ENCODE measurements at regions not wholly inside any gene's neighbourhood (a gene's known extent, or its start where the extent isn't known, plus 50 kb on each side); places are given as distances from the start of the nearest gene placed in this dataset.

- no peak for DNase-seq (ENCODE audit: low read depth, low spot score)
- Histone ChIP-seq H3K9ac (ENCODE audit: insufficient read length, low read depth) (no peak overlapping the region), H3K27me3 (ENCODE audit: insufficient read depth, insufficient read length) (no peaks in the 10 kb centered on the region), H3K4me3 (ENCODE audit: insufficient read length, low read depth) (no peak overlapping the region), H3K4me1 (ENCODE audit: insufficient read depth, insufficient read length) (no peaks in the 10 kb centered on the region), H3K9me3 (ENCODE audit: insufficient read depth, low read length) (no peaks in the 10 kb centered on the region), H3K36me3 (ENCODE audit: insufficient read depth, insufficient read length, low read length) (no peaks in the 10 kb centered on the region)
- TF ChIP-seq SUZ12 (IDR thresholded peaks at IDR 0.05; ENCODE audit: extremely low read depth, insufficient read depth, insufficient read length) (no peak), ZNF274 (IDR thresholded peaks at IDR 0.05; ENCODE audit: low read depth, low read length) (no peak), YY1 (IDR thresholded peaks at IDR 0.05; ENCODE audit: insufficient read depth, insufficient read length) (no peak)
Observed at GRCh38 chr15:39327005-39327730, 253.7 kb upstream of the THBS1 start.

- Histone ChIP-seq H3K36me3 (ENCODE audit: insufficient read depth, insufficient read length, low read length) (no peaks in the 10 kb centered on the region), H3K4me1 (ENCODE audit: insufficient read depth, insufficient read length) (no peaks in the 10 kb centered on the region), H3K4me3 (ENCODE audit: insufficient read length, low read depth) (no peak overlapping the region), H3K9me3 (ENCODE audit: insufficient read depth, low read length) (no peaks in the 10 kb centered on the region), H3K27me3 (ENCODE audit: insufficient read depth, insufficient read length) (no peaks in the 10 kb centered on the region), H3K9ac (ENCODE audit: insufficient read length, low read depth) (no peak overlapping the region)
- DNase-seq (ENCODE audit: low read depth, low spot score) = no peak
- TF ChIP-seq YY1 (IDR thresholded peaks at IDR 0.05; ENCODE audit: insufficient read depth, insufficient read length) = no peak
- no peak for TF ChIP-seq SUZ12 (IDR thresholded peaks at IDR 0.05; ENCODE audit: extremely low read depth, insufficient read depth, insufficient read length)
Observed at GRCh38 chr15:39330061-39330460, 250.8 kb upstream of the THBS1 start.

GRCh38 chr15:39331584-39331983 lies 249.3 kb upstream of the THBS1 start:
- Histone ChIP-seq H3K4me3 (ENCODE audit: insufficient read length, low read depth) (no peak overlapping the region), H3K9ac (ENCODE audit: insufficient read length, low read depth) (no peak overlapping the region), H3K9me3 (ENCODE audit: insufficient read depth, low read length) (no peaks in the 10 kb centered on the region), H3K4me1 (ENCODE audit: insufficient read depth, insufficient read length) (no peaks in the 10 kb centered on the region), H3K27me3 (ENCODE audit: insufficient read depth, insufficient read length) (no peaks in the 10 kb centered on the region), H3K36me3 (ENCODE audit: insufficient read depth, insufficient read length, low read length) (no peaks in the 10 kb centered on the region)
- no peak for TF ChIP-seq SUZ12 (IDR thresholded peaks at IDR 0.05; ENCODE audit: extremely low read depth, insufficient read depth, insufficient read length)
- TF ChIP-seq ZNF274 (IDR thresholded peaks at IDR 0.05; ENCODE audit: low read depth, low read length) = no peak
- no peak for TF ChIP-seq YY1 (IDR thresholded peaks at IDR 0.05; ENCODE audit: insufficient read depth, insufficient read length)
- no peak for DNase-seq (ENCODE audit: low read depth, low spot score)

GRCh38 chr15:39332846-39333245 lies 248.0 kb upstream of the THBS1 start:
- Histone ChIP-seq H3K27me3 (ENCODE audit: insufficient read depth, insufficient read length) (no peaks in the 10 kb centered on the region), H3K4me3 (ENCODE audit: insufficient read length, low read depth) (no peak overlapping the region), H3K9me3 (ENCODE audit: insufficient read depth, low read length) (no peaks in the 10 kb centered on the region), H3K36me3 (ENCODE audit: insufficient read depth, insufficient read length, low read length) (no peaks in the 10 kb centered on the region), H3K4me1 (ENCODE audit: insufficient read depth, insufficient read length) (no peaks in the 10 kb centered on the region), H3K9ac (ENCODE audit: insufficient read length, low read depth) (no peak overlapping the region)
- no peak for DNase-seq (ENCODE audit: low read depth, low spot score)
- TF ChIP-seq SUZ12 (IDR thresholded peaks at IDR 0.05; ENCODE audit: extremely low read depth, insufficient read depth, insufficient read length) (no peak), YY1 (IDR thresholded peaks at IDR 0.05; ENCODE audit: insufficient read depth, insufficient read length) (no peak), ZNF274 (IDR thresholded peaks at IDR 0.05; ENCODE audit: low read depth, low read length) (no peak)

GRCh38 chr15:39333393-39333792 lies 247.5 kb upstream of the THBS1 start:
- no peak for DNase-seq (ENCODE audit: low read depth, low spot score)
- Histone ChIP-seq H3K4me1 (ENCODE audit: insufficient read depth, insufficient read length) (no peaks in the 10 kb centered on the region), H3K27me3 (ENCODE audit: insufficient read depth, insufficient read length) (no peaks in the 10 kb centered on the region), H3K4me3 (ENCODE audit: insufficient read length, low read depth) (no peak overlapping the region), H3K36me3 (ENCODE audit: insufficient read depth, insufficient read length, low read length) (no peaks in the 10 kb centered on the region), H3K9me3 (ENCODE audit: insufficient read depth, low read length) (no peaks in the 10 kb centered on the region), H3K9ac (ENCODE audit: insufficient read length, low read depth) (no peak overlapping the region)
- TF ChIP-seq ZNF274 (IDR thresholded peaks at IDR 0.05; ENCODE audit: low read depth, low read length) = no peak
- TF ChIP-seq YY1 (IDR thresholded peaks at IDR 0.05; ENCODE audit: insufficient read depth, insufficient read length) = no peak
- TF ChIP-seq SUZ12 (IDR thresholded peaks at IDR 0.05; ENCODE audit: extremely low read depth, insufficient read depth, insufficient read length) = no peak

GRCh38 chr15:39333896-39334295 lies 247.0 kb upstream of the THBS1 start:
- DNase-seq (ENCODE audit: low read depth, low spot score) = no peak
- no peak for TF ChIP-seq ZNF274 (IDR thresholded peaks at IDR 0.05; ENCODE audit: low read depth, low read length)
- TF ChIP-seq SUZ12 (IDR thresholded peaks at IDR 0.05; ENCODE audit: extremely low read depth, insufficient read depth, insufficient read length) = no peak
- no peak for TF ChIP-seq YY1 (IDR thresholded peaks at IDR 0.05; ENCODE audit: insufficient read depth, insufficient read length)
- Histone ChIP-seq H3K4me1 (ENCODE audit: insufficient read depth, insufficient read length) (no peaks in the 10 kb centered on the region), H3K9me3 (ENCODE audit: insufficient read depth, low read length) (no peaks in the 10 kb centered on the region), H3K9ac (ENCODE audit: insufficient read length, low read depth) (no peak overlapping the region), H3K4me3 (ENCODE audit: insufficient read length, low read depth) (no peak overlapping the region), H3K27me3 (ENCODE audit: insufficient read depth, insufficient read length) (no peaks in the 10 kb centered on the region), H3K36me3 (ENCODE audit: insufficient read depth, insufficient read length, low read length) (no peaks in the 10 kb centered on the region)

- DNase-seq (ENCODE audit: low read depth, low spot score) = no peak
- Histone ChIP-seq H3K9ac (ENCODE audit: insufficient read length, low read depth) (no peak overlapping the region), H3K4me1 (ENCODE audit: insufficient read depth, insufficient read length) (no peaks in the 10 kb centered on the region), H3K36me3 (ENCODE audit: insufficient read depth, insufficient read length, low read length) (no peaks in the 10 kb centered on the region), H3K4me3 (ENCODE audit: insufficient read length, low read depth) (no peak overlapping the region), H3K9me3 (ENCODE audit: insufficient read depth, low read length) (no peaks in the 10 kb centered on the region), H3K27me3 (ENCODE audit: insufficient read depth, insufficient read length) (no peaks in the 10 kb centered on the region)
- TF ChIP-seq ZNF274 (IDR thresholded peaks at IDR 0.05; ENCODE audit: low read depth, low read length) (no peak), SUZ12 (IDR thresholded peaks at IDR 0.05; ENCODE audit: extremely low read depth, insufficient read depth, insufficient read length) (no peak), YY1 (IDR thresholded peaks at IDR 0.05; ENCODE audit: insufficient read depth, insufficient read length) (no peak)
Observed at GRCh38 chr15:39336926-39337325, 244.0 kb upstream of the THBS1 start.
